GM18502 (cell line): ENCODE measurements at regions not wholly inside any gene's neighbourhood (a gene's known extent, or its start where the extent isn't known, plus 50 kb on each side); places are given as distances from the start of the nearest gene placed in this dataset.

Experiments
- ATAC-seq: cut with Tn5 transposase; IDR thresholded peaks from one replicate; pipeline ENCODE4 v1.9.1; 2021; ENCODE audit warnings: mild to moderate bottlenecking; ENCODE audit not compliant: unreplicated experiment, poor library complexity

DNA sequence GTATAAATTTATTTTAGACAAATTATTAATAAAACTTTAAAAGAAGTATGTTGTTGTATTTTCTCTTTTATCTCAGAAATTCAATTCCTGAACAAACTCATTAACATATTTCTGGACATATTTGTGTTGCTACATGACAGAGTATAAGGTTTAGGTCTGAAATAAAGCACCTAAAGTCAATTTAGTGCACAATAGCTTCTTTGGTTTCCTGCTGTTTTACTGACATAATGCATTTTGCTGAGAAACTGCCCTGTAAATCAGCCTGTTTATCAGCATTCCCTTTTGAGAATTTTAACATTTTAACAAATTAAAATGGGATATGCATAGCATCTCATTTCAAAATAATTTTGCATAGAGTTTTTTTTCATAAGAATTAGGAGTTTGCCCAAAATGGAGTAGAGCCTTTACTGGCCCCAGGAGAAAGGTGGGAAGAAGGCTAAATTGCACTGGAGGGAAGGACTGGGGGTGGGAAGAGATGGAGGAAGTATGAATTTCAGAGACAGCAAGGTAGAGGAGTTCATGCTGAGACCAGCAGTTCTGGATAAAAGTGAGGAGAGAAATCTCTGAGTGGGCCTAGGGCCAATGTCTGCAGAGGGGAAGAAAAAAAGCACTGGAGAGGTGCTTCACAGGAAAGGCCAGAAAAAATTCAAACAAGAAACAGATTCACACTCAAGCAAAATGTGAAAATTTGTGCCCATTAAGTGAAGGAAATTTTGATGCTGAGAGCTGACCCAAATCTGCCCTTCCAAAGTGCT lies 324.2 kb upstream of the HSF2 start:
- no peak for ATAC-seq

DNA sequence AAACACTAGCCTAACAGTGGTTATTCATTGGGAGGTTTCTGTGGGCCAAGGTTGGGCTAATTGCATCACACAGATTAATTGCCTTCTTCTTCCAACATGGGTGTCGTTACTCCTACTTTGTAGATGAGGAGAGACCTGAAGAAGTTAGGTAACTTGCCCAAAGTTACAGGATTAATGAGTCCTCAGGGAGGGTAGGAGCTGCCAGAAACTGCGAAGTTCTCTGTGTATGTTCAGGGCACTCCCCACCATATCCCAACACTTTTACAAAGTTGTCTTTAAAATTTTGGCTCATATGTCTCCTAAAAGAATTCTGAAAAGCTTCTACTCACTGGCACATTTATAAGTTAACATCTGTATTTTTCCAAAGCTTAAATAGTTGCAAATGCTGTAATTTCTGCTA lies 323.5 kb upstream of the HSF2 start:
- no peak for ATAC-seq

DNA sequence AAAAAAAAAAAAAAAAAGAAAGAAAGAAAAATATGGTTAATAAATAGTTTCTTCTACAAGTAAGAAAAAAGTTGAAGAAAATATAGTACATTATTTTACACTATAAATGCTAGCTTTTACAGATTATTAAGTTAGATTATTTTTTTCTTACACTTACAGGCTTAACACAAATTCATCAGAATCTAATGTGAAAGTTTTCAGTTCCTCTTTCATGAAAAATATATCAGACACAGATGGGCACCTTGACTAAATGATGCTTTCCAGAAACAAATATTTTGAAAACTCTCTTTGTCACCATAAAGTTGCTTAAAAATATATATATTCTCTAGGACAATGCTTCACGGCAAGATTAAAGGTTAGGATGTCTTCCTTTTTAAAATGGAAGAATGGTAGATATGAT lies 321.8 kb upstream of the HSF2 start:
- ATAC-seq = no peak

DNA sequence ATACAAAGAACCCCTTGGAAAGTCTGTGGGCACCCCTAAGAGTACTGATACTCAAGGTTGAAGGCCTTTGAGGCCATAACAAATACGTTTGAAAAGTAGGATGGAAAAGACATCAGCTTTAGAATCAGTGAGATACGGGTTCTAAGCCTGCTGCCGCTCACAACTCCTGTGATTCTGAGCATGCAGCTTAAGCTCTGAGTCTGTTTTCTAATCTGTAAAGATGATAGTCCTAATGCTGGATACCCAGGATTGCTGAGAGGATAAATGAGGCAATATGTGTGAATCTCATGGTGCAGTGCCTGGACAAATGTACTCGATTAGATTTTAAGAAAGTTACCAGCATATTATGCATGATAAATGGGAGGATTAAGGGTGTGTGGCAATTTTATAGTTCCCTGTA lies 321.0 kb upstream of the HSF2 start:
- no peak for ATAC-seq

DNA sequence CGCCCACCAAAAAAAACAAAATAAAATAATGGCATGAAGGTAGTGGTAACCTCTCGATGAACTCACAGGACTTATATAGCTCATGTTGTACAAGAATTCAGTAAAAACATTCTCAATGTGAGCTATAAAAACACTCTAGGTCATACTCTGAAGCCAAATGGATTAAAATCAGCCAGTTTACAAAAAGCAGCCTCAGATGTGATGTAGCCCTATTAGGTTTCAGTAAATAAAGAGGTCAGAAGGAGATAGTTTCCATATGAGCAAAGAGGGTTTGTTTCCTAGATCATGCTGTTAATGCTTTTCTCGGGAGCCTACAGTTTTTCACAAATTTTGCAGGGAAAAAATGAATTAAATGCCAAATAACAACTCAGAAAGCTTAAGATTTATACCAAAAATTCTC lies 319.5 kb upstream of the HSF2 start:
- ATAC-seq = no peak

DNA sequence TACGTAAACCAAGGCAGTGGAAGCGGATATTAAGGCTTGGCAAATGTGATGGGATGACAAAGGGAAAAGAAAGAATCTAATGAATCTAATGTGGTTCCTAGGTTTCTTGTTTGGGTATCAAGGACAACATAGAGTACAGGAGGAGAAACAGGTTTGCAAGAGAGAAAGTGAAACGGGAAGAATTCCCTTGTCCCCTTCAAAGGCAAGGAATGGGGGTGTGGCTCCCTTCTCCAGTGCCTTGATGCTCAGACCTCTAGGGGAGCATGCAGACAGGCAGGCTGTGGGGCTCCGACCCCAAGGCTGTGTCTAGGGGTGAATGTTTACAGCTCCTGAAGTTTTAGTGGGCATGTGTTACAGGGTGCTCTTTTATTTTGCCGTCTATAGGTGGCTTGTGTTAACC lies 317.5 kb upstream of the HSF2 start:
- no peak for ATAC-seq

DNA sequence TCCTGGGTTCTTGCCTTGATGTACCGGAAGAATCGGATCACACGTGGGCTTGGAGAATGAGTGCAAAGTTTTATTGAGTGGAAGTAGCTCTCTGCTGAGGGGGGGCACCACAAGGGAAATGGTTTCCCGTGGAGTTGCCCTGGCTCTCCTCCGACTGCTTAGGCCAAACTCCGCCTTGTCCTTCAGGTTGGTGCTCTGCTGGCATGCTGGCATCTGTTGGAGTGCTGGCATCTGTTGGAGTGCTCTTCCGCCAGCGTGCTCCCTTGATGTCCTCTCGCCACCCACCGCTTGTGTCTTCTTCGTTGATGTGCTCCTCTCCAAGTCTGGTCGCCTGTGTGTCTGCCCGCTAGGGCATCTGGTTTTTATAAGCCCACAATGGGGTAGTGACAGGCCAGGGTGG lies 317.1 kb upstream of the HSF2 start:
- ATAC-seq = no peak

DNA sequence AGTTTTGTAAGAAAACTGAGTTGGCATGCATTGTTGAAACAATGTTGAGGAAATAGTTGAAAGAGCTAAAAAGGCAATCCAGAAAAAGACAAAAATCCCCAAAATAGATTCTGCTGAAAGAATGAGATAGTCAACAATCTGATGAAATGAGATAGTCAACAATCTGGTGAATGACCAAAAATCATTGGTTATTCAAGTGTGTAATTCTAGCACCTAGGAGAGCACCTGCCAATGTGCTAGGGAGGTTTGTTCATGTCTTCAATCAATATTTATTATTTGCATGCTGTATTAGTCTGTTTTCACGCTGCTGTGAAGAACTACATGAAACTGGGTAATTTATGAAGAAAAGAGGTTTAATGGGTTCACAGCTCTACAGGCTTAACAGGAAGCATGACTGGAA lies 307.1 kb upstream of the HSF2 start:
- no peak for ATAC-seq

DNA sequence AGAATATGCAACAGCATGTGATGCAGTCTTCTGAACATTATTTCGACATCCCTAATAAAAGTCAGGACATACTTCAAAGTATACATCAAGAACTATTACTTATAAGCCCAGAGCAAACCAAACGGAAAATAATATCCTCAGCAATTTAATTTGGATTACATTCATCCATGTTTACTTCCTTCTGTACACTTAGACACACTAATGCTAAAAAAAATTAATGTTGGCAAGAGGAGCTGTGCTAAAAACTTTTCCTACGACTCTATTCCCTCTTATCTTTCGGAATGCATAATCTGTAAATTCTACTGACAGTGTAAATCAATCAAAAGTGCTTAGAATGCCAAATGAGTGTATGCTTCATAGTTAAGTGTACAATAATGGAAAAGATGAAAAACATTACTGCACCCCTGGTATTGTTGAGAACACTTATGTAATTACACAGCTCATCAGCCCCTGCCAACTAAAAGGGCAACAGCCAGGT lies 301.2 kb upstream of the HSF2 start:
- ATAC-seq = no peak

DNA sequence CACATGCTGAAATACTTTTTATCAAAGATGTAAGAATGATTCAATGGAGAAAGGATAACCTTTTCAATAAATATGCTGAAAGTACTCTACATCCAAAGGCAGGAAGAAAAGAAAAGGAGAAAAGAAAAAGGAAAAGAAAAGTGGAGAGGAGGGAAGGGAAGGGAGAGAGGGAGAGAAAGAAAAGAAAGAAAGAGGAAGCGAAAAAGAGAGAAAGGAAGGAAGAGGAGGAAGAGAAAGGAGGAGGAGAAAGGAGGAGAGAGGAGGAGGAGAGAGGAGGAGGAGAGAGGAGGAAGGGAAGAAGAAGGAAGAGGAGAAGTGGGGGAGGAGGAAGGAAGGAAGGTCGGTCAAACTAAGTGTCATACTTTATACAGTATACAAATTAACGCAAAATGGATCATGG lies 297.4 kb upstream of the HSF2 start:
- ATAC-seq = no peak

DNA sequence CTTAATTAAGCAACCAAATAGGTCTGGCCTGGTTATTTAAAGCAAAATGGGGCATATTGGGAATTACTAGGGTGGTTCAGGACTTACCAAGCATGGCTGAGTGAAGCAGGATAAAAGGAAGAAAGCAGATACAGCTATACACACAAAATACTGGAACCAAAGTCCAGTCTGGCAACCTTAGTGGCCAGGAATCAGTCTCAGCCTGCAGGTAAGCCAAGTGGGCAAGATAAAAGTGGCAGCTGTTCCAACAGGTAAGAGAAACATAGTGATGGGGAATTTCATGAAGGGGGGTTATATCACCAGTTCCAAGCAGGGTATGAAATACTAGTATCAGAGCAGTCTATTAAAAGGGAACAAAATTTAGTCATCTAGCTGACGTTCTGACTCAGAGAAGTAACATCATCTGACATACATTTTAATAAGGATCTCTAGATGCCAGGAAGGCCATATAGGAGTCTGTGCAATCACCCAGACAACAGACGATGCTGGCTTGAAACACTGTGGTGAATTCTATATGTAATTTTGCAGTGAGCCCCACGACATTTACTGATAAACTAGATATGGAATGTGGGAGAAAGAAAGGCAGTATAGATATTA lies 292.1 kb upstream of the HSF2 start:
- ATAC-seq = no peak

DNA sequence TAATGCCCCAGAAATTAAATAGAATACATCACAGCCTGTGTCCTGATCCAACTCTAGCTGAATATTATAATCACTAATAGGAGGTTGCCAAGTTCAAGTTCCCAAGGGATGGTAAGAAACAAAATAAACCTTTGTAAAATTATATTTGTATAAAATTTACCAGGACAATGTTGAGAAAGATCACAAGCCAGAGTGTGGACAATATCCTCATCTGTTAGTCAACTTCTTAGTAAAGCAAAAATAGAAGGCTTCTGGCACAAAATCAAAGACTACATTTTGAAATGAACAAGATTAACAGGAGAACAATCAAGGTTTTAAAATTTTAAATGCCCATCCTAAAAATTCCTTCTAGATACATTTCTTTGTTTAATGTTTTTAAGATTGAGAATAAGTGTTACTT lies 290.4 kb upstream of the HSF2 start:
- no peak for ATAC-seq

DNA sequence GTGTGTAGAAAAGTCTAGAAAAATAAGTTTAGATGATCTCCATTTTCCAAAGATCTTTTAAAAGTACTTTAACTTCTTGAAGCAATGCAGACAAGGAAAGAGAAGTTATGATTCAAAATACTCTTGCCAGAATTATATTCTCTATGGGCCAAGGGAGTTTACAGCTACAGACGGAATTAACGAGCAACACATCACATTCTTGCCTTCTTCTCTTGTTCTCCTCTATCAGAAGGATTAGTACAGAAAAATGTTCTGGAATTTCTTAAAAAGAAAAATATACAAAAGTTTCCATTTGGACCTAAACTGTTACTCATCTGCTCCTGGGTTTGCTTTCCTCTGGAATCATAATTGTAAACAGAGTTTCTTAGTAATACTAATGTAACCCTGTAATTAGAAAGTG lies 284.7 kb upstream of the HSF2 start:
- ATAC-seq = no peak

DNA sequence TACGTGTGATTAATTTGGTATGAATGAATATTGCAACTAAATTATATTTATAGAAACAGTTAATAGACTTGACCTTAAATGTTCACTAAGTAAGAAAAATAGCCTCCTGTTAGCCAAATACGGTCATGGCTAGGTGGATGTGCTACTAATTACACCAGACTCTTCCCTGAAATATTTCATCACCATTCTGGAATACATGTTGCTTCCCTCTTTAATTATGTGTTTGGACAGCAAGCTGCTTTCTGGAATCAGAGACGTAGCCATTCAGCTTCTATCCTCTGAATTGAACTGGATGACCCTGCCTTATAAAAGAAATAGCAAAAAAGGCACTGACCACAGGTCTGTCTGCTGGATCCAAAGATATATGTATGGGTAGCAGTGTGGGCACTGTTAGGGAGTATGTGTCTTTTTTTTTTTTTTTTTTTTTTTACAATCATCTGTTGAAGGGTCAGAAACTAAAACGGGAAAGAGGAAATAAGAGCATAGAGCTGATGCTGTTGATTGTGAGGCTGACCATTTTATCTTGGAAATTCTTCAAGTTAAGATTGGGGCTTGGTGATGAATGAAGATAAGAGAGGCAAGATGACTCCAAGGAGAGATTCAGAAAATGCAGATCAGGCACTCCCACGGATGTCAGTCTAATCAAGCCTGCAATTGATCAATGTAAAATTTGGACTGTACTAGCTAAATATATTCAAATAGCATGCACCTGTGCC lies 283.2 kb upstream of the HSF2 start:
- no peak for ATAC-seq

DNA sequence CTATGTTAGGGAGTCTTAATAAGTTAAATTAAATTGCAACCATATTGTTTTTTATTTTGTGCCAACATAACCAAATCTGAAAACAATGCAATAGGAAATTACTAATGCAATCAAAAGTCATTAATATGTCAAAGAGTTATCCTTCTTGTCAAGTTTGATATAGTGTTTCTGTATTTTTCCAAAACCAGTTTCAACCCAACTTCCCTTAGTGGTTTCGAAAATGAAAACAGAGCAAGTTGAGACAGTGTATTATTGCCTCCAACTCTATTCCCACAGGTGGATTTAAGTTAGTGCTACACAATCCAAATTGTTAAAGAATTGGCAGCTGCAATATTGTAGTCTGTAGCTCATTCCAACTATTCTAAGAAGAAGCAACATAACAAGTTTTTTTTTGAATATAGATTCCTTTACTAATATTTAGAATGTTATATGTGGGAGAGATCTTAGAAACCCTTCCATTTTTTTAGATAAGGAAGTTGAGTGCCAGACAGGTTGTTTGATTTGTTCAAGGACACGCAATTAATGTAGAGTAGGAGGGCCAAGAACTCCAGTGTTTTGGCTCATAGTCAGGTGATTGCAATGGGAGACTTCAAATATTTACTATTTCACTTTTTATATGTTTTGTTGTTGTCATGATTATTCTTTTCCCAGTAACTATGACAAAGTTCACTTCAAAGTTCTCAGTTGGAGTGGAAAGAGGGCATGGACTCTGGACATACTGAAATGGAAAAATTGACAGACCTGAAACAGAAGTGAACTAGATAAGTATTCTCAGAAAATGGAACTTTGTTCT lies 282.4 kb upstream of the HSF2 start:
- no peak for ATAC-seq

DNA sequence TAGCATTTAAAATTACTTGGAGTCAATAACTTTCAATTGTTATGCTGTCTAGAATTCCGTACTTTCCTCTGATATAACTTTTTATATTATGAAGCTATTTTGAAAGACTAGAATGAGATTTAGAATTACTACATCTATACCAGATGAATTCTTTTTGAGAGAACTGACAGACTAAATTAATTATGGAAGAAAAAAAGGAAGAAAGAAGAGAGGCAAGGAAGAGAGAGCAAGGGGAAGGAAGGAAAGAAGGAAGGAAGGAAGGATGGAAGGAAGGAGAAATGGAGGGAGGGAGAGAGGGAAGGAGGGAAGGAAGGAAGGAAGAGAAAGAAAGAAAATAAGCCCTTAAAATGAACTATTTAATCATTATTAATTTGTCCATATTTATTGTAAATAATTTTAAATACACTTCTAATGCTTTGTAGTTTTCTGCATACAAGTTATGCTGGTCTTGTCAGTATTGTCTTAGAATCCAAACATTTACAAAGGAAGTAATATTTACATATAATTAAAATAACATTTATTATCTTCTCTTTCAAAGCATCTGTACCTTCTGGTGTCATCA lies 280.4 kb upstream of the HSF2 start:
- ATAC-seq = no peak

DNA sequence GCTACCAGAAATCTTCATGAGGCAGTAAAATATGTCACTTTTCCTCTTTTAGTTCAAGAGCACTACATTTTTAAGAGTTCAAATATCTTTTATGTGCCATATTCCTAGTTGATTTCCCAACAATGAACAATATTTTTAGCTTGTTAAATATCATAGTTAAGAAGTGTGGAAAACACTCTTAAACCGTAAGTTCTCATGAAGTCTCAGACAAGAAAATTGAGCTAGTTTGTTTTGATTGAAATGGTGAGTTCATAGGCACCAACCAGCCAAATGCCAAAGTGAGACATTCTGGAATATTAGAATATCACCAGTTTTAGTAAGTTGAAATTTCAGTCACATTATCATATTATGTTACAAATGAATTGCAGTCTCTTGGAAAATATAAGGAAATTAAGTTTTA lies 277.2 kb upstream of the HSF2 start:
- ATAC-seq = no peak

DNA sequence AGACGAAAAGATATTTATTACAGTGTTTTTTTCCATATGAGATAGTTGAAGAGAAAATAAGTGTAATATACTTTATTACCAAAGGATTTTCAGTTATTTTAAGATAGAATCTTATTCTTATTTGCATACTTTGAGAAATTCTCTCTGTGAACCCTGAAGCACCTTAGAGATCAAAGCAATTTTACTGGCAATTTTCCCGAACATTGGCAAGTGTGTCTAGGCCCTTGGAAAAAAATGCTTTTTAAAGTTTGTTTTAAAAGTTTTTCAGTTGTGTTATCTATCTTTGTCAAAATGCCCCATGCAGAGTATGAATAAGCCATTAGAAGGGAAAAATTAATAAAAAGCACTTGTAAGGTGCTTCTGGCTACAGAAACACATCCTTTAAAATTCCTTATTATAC lies 276.8 kb upstream of the HSF2 start:
- ATAC-seq = no peak

DNA sequence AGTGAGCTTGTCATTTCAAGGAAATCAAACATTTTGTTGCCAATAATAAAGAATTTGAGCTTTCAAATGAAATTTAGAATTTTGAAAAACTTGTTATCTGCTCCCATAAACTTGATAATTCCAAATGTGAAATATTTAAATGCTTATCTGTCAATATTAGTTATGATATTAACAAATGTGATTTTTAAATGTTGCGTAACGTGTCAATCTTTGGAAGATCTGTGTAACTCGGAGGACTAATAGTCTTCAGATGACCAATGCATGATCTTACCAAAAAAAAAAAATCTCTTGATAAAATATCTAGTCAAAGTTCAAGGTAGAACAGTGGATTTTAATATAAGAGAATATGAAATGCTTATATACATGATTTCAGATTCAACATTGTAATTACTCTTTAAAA lies 274.5 kb upstream of the HSF2 start:
- ATAC-seq = no peak

DNA sequence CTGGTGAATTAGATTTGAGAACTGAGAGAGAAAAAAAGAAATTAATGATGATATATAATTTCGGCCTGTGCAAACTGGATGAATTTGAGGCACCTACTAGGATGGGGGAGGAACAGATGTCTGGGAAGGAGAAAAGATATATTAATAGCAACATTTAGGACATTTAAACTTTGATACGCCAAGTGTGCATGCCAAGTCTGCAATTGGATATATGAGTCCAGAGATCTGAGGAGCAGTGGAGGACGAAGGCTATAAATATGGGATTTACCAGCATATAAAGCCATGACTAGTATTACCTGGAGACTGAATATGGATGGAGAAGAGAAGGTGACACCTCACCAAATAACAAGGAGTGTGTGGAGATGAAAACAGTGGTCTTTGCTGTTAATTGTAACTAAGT lies 272.6 kb upstream of the HSF2 start:
- ATAC-seq = no peak

DNA sequence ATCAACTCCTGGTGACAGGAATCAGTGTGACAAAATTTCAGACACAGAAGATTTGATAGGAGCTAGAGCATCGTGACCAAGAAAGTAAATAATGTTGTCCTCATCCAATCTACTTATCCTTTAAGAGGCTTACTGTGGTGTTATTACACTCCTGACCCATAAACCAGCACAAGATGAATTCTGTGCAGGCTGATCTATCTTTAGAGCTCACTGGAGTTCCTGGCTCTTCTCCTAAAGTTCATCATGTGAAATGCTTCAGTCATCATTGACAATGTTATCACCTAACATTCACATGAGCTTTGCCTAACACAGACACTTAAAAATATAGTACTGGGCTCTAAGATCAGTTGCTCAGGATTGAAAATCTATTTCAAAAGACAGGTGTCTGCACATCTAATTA lies 271.0 kb upstream of the HSF2 start:
- ATAC-seq = no peak
